HG02973 (cell line): ENCODE measurements at regions not wholly inside any gene's neighbourhood (a gene's known extent, or its start where the extent isn't known, plus 50 kb on each side); places are given as distances from the start of the nearest gene placed in this dataset.

Experiments
- ATAC-seq: cut with Tn5 transposase; IDR thresholded peaks from one replicate; pipeline ENCODE4 v1.9.1; 2021; ENCODE audit warnings: moderate library complexity; ENCODE audit not compliant: unreplicated experiment

DNA sequence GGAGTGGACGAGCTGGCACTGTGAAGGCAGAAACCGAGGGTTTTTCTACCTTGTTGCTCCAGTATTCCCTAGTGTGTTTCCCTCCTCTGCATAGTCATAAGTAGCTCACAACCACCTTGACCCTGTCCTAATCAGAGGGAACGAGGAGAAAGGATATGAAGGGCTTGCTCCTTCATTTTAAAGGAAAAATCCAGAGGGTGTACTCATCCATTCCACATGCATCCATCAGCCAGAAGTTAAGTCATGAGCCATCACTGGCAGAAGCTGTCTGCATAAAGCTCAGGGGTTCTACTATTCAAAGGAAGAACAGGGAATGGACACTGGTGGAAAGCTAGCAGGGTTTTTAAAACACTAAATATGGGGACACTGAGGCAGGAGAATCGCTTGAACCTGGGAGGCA, 84.3 kb upstream of the FOXN3 start:
- ATAC-seq = no peak

DNA sequence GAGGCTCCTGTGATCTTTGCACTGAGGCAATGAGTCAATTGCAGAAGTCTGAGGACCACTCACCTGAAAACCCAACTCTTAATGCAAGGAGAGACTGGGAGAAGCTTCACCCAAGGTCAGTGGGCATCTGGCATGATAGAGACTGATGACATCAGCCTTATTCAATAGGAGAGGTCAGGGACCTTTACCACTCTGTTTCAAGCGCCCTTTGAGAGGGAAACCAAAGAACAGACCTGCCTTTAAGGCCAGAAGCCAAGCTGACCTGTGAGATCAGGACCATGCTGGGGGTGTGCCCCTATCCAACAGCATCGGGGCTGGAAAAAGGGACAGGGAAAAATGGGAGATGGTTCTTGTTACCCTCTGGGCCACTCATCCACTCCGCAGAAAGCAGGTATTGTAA, 83.3 kb upstream of the FOXN3 start:
- ATAC-seq = no peak

DNA sequence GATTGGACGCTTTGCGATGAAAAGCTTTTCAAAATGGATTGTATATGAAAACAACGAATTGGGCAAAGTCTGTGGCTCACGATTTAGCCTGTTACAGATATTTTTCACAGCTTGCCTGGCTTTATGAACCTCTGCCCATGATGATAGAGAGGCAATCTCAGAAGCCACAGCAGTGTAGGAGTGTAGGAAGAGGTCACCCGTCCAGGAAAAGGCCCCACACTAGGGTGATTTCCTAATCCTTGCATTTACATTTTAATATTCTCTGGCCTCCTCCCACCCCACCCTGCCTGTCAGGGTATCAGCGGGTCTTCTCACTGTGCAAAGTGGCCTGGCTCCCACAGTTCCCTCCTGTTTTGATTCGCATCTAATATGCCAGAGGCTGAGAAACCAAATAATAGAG, 81.8 kb upstream of the FOXN3 start:
- no peak for ATAC-seq

DNA sequence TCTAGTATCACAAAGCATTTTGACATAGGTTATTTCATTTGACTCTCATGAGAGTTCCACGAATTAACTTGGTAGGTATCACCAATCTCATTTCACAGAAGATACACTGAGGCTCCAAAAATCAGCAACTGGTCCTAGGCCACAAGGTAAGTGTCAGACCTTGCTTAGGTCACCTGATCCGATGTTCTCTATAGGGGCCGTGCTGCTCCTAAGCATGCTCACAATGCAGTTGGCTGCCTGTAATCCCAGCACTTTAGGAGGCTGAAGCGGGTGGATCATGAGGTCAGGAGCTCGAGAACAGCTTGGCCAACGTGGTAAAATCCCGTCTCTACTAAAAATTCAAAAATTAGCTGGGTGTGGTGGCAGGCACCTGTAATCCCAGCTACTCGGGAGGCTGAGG, 78.7 kb upstream of the FOXN3 start:
- no peak for ATAC-seq

DNA sequence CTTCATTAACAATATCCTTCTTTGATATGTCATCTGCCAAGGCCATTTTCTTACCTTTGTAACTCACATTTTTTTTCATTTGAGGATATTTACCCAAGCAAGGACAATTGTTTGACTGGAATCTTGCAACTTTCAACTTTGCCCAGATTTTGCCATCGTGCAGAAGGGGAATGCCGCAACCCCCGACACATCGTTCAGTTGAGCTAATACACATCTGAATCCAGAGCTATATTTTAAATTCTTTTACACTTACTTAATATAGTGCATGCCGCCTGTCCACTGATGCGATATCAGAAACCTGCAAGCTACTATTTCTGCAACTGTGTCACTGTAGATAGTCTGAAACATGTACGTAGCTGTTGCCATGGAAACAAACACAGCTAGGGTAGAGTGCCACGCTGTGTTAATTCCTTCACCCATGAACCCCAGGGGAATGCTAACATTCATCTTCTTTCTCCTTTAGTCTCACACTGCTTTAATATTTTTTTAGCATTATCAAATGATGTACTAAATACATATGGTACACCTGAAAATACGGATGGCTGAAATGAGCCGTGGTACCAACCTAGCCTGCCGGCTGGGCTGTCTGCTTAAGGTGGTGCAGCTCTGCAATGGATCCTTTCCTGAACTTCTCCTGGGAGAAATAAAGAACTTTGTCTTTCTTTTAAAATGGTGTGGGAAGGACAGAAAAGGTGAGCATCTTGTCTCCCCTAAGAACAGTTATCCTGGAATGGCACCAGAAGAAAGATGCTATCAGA, 77.0 kb upstream of the FOXN3 start:
- ATAC-seq = peak; percentile 95

DNA sequence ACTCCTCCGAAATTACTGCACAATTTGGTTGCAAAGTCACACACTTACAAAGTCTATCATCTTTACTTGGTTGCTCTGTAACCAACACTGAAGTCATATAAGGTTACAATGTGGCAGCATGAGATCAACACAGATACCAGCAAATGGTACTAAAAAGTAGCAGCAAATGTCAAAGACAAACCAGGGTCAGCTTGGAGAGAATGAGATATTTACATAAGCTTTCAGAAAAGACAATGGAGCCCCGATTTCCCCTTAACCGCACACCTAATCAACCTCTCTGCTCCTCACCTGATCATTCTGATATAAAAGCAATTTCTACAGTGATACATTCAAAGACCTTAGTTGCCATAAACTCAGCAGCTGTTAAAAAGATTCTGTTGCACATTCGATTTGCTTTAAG, 76.4 kb upstream of the FOXN3 start:
- no peak for ATAC-seq

DNA sequence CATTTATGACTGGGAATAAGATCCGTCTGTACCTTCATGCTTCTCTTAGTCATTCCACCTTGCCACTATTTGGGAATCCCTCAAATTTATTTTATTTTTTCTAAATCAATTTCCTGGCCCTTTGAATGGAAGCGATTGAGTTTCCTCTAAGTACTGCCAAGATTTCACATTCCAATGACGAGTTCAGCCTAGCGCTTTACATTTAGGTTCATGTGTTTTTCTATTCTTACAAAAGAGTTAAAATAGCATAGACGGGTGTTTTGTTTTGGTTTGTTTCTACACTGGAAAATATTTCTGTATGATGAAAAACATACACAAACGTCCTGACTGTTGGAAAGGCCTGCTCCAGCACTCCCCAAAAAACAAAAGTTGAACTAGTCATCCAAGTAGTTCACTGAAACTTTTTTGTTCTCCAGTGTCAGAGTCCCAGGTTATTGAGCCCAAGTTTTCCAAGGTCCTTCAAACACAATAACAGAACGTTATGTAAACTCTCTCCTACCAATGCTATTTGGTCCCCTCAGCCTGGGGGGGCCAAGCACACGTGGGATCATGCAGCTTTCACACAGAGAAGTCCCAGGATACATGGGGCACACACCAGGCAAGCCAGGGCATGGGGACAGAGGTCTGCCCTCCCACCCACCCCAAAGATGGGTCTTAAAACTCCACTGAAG, 74.8 kb upstream of the FOXN3 start:
- no peak for ATAC-seq

DNA sequence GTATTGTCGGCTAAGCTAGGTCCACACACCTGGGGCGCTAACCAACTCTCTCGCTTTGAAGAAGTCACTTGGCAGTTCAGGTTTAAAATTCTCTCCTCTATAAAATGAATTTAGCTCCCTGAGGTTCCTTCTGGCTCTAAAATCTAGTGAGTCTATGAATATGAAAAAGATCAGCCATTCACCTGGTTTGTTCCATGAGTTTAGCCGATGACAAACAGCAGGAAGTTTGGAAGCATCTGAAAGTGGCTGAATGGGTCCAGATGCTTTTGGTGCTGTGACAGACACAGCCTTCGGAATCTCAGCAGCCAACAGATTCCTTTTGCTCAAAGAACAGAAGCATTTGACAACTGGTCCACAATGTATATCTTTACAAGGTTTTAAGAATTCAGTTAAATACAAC, 73.4 kb upstream of the FOXN3 start:
- no peak for ATAC-seq

DNA sequence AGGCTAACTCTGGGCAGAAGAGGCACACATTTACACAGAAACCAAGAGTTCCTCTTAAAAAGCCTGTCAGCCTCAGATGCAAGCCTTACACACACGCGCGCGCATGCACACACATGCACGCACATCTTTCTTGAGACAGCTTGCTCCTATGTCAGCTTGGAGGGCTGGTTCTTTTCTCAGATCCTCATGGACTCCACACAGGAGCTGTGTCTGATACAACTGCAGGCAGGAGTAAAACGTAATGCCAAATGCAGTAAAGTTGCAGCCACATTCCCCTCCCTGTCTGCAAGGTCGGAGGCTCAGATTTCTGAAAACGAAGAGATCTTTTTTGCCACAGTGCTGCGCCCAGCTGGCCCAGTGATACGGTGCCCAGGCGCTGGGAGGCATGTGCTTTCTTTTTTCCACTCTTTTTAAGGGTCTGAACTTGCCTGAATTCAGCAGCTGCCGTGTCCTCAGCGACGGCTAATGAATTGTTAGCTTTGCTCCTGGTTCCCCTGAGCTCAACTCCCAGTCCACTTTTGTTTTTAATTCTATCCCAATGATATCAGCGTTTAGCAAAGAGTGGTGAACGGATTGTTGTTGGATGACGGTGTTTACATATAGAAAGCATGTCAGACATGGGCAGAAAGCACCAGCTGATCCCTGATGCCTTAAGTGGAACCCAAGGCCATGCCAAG, 72.9 kb upstream of the FOXN3 start:
- ATAC-seq = no peak

DNA sequence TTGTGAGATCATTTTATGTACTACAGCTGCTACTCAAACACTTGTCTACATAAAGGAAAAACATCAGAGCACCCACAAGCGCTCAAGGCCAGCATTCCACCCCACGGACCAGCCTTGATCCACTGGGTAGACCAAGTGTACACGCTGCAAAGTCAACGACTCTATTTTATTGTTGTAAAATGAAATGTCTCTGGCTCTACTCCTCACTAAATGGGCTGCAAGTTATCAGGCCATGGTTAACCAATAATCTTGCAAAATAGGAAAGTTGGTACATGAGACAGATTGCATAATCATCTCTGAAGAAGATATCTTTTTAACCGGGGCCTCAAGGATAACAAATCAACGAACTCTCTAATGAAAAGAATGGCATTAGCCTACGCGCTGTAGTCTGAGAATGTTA, 69.9 kb upstream of the FOXN3 start:
- ATAC-seq = no peak

DNA sequence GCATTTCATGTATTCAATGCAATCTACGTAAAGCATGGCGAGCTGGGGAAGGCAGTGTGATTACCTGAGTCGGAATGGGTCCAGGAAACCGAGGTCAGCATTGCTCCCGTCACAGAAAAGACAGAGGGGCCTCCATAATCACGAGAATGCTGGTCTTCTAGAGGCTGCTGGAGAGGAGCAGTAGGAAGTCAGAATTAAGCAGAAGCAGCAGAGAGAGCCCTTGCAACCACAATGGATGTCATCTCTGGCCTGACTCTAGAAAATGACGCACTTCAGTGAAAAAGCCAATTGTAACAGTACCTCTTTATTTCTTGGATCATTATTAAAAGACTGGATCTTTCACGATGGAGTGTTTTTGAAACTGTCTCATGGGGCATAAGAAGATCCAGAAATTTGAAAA, 69.5 kb upstream of the FOXN3 start:
- ATAC-seq = no peak

DNA sequence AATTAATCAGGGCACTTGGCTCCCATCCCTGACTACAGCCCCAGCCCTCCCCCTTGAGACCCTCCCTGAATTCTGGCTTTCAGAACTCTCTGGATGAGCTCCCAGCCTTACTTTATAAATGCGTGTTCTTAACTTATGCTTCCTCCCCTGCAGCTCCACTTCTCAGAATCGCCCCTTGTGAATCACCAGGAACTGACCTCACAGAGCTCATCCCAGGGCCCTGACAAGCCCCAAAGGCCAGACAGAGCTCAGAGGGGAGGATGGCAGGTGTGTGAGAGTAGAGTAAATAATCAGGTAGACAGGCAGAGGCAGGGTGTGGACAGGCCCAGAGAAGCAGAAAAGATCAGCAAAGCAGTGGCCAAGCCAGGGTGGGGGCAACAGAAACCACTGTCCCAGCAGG, 68.2 kb upstream of the FOXN3 start:
- ATAC-seq = no peak

DNA sequence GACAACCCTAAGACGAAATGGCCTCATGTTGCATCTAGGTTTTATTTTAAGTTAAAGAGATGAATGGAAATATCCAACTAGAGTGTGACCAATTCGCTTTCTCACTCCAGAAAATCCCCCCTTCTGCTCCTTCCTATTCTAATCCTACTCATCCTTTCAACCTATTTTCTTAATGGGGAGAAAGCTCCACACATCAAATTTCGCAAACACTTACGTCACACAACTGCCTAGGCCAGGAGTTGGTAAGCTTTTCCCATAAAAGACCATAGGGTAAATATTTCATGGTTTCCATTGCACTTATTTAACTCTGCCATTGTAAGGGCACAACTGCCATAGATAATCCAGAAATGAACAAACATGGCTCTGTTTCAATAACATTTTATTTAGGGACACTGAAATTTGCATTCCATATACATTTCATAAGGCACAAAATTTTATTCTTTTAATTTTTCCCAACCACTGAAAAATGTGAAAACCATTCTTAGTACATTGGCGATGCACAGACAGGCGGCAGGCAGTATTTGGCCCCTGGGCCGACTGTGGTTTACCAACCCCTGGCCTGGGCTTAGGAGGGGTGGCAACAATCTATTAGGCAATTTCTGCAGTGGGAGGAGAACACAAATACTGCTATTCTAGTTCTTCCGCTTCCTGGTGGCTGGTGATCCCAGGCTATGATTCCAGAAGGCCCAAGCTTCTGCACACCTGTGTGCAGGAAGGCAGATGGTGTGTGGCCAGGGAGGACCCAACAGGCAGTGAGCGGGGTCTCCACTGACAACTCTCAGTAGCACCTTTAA, 67.2 kb upstream of the FOXN3 start:
- no peak for ATAC-seq

DNA sequence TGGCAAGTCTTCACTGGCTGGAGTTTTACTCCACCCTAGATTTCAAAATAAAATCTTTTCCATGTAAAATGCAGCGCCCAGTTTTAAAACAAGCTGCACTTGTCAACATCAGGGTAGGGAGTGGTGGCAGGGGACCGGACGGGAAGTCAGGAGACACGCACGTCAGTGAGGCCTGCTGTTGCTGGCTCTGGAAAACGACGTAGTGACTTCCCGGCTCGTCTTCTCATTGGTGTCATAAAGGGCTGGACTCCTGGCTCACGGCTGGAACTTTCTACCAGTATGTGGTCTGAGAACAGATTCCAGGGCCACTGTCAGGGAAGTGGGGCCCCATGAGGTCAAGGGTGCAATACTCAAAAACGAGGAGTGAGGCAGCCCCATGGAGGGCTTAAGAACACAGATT, 64.2 kb upstream of the FOXN3 start:
- no peak for ATAC-seq

DNA sequence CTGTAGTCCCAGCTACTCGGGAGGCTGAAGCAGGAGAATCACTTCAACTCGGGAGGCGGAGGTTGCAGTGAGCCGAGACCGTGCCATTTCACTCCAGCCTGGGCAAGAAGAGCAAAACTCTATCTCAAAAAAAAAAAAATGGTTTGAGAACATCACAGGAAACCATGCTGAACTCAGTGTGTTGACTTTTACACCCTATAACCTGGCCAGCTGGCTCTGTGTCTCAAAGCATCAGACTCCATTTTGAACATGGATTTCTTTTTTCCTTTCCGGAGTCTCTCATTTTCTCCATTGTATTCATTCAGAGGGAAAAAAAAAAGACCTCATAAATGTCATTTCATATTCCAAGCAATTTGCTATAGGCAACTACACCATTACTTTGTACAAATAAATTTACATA, 63.2 kb upstream of the FOXN3 start:
- ATAC-seq = no peak

DNA sequence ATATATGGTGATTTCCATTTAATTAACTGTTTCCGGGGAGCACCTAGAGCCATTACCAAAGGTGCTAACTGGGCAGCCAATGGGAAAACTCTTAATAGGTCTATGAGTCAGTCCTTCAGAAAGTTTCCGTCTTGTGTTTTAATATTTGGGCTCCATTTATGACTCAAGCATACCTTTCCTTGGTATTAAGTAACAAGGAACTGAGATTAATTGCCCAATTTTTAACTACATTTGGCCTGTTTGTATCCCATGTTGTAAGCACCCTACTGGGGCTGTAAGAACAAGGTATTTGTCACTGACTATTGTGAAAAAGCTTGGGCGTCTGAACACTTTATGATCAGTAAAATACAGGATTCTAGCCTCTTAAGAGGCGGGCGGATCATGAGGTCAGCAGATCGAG, 62.8 kb upstream of the FOXN3 start:
- no peak for ATAC-seq

DNA sequence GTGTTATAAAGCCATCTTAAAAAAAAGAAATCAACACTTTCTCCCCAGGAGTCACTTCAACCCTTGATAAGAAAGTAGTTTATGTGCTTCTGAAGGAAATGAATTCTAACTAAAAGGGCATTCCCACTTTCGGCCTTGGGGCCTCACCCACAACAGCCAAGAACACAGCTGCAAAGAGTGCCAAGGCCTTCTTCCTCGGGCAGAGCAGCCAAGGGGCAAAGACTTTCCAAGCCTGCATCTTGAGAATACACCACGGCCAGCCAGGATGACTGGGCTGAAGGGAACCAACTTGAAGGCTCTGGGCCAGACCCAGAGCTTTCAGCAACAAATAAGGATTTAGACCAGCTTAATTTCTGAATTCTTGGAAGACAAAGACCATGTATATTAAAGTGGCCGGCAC, 60.4 kb upstream of the FOXN3 start:
- no peak for ATAC-seq

DNA sequence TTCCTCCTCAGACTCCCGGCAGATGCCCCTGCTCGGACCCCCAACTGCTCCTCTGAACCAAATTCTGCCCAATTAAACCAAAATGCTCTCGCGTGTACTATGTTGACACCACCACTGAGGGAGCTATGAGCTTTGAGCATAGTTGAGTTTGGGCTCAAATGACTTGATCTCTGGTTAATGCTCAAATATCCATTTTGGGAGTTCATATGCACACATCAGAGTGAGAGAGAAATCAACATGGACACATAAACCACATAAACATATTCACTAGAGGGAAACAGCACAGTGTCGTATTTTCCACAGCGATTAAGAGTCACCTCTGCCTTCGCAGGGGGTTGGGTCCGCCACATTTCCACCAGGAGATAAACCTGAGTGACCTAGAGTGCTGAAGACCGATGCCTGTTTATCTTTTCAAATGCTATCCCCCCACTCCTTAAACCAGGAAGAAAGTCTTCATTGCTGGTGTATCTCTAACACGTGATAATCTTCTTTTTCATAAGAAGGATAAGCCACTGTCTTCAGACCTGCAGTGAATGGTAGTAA, 59.4 kb upstream of the FOXN3 start:
- ATAC-seq = no peak

DNA sequence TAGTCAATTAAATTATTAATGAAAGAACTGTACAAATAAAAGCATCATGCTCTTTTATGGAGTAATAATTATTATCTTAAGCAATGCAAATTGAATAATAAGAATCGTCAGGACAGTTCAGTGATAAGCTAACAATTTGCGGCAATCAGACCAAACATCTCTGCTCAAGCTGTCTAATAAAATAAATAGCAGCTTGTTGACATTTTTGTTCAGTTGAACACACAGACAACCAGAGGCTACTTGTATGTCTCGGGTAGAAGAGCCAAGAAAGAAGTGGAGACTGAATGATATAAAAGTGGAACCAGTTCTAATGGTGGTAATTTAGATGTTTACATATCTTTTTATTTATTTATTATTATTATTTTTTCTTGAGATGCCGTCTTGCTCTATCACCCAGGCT, 57.4 kb upstream of the FOXN3 start:
- ATAC-seq = no peak

DNA sequence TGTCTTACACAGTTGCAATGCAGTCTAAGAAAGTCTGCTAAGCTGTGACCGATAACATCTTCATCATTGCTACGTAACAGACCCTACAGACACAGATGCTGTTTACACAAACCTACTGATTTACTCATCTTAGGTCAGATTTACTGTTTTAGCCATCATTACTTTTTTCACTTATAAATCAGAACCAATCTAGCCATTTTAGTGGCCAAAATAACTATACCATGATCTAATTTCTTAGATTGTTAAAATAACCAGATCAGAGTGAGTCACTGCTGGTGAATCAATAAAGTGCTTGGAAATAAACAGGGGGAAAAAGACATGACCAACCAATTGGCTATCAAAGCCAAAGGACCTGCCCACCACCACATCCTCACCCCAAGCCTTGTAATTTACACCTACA, 57.0 kb upstream of the FOXN3 start:
- no peak for ATAC-seq

DNA sequence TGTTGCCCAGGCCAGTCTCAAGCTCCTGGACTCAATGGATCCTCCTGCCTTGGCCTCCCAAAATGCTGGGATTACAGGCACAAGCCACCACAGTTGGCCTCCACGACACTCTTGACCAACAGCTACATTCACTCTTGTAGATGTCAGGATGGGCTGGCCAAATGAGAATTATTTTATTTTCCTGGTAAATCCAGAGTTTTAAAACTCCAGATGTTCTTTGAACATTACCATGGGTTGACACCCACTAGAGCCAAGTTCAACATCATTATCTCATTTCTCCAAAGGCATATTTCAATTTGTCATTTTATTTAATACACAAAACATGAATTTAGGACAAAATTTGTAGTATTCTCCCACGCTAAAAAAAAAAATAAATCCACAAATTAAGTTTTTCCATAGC, 56.5 kb upstream of the FOXN3 start:
- ATAC-seq = no peak
